Astrocyte of the cerebellum (primary cell): ENCODE measurements at regions not wholly inside any gene's neighbourhood (a gene's known extent, or its start where the extent isn't known, plus 50 kb on each side); places are given as distances from the start of the nearest gene placed in this dataset.

Experiments
- DNase-seq: peaks from one replicate; pipeline ENCODE4 v3.0.0-alpha.2; 2011; ENCODE audit warnings: low read depth
- H3K4me3 ChIP-seq: 2 replicates; pipeline ENCODE4 v1.5.1; 2011; ENCODE audit warnings: mild to moderate bottlenecking, low read depth, low read length, moderate library complexity
- in situ Hi-C: cut with HindIII; loops from 2 replicates; pipeline ENCODE4 v1.10.0; 2017; ENCODE audit warnings: low sequenced_read_pairs
- TF ChIP-seq, protein P1 (sequence below): IDR thresholded peaks from 2 replicates; pipeline ENCODE4 v1.5.1; 2012; ENCODE audit warnings: low read length, low read depth, moderate library complexity, mild to moderate bottlenecking; ENCODE audit errors: missing control alignments

GRCh38 chr12:58529114-58529665 is 391.1 kb downstream of the LRIG3 start:
- H3K4me3 ChIP-seq, result no peak overlapping the region
- TF ChIP-seq, protein P1, sequence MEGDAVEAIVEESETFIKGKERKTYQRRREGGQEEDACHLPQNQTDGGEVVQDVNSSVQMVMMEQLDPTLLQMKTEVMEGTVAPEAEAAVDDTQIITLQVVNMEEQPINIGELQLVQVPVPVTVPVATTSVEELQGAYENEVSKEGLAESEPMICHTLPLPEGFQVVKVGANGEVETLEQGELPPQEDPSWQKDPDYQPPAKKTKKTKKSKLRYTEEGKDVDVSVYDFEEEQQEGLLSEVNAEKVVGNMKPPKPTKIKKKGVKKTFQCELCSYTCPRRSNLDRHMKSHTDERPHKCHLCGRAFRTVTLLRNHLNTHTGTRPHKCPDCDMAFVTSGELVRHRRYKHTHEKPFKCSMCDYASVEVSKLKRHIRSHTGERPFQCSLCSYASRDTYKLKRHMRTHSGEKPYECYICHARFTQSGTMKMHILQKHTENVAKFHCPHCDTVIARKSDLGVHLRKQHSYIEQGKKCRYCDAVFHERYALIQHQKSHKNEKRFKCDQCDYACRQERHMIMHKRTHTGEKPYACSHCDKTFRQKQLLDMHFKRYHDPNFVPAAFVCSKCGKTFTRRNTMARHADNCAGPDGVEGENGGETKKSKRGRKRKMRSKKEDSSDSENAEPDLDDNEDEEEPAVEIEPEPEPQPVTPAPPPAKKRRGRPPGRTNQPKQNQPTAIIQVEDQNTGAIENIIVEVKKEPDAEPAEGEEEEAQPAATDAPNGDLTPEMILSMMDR, result no peak
- DNase-seq, result peak; percentile 28
- in situ Hi-C loops, result loop anchor here (25.0 kb wide), 2 partner anchors 167 to 558 kb away; no protein-coding TSS in a partner anchor

DNA sequence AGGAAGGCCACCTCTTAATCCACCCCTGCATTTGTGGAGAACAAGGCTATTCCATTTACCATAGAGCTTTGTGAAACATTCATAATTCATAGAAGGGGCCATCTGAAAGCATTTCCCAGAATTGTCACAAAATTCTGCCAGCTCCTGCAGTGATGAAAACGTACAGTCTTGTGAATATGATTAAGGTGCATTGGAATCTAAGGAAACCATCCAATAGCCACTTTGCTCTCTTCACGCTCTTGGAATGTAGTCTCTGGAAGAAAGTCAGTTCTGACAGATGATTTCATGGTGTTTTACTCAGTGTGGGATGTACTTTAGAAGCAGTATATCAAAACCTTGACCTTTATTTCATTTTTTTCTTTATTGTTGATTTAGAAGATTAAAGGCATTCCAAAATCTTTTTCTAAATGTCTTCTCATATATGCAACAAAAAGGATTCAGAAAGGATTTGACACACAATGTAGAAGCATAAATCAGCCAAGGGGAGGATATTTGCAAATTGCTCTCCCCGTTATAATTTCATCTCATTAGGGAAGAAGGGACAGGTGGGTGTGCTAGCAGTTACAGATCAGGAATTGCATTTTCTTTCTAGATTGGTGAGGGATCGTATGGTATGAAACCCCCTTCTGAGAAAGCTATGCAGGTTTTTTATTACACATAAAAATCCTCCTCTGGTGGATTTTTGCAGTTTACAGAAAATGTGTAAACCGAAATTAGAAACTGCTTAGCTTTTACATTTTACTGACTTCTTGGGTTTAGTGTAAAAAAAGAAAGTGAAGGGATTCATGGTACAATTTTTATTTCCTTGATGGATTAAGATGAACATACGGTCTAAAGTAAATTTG is 390.2 kb downstream of the LRIG3 start:
- no peak overlapping the region for H3K4me3 ChIP-seq
- in situ Hi-C loops, result loop anchor here (25.0 kb wide), 2 partner anchors 168 to 557 kb away; no protein-coding TSS in a partner anchor
- DNase-seq, result peak; percentile 96
- TF ChIP-seq, protein P1, result no peak

DNA sequence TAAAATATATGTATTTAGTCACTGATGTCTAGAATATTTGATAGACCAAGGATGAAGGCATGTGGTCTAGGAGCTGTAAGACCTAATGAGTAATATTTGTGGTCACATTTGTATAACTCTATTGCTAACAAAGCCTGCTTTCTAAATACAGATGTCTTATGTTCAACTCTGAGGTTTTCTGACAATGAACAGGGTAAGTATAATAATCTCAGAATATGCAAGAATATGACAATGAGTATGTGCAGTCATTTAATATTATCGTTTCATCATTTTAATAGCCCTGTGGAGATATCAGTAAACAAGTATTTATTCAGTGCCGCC is 389.6 kb downstream of the LRIG3 start:
- no peak overlapping the region for H3K4me3 ChIP-seq
- TF ChIP-seq, protein P1, result no peak
- in situ Hi-C loops, result loop anchor here (25.0 kb wide), 2 partner anchors 168 to 557 kb away; no protein-coding TSS in a partner anchor
- DNase-seq, result peak; percentile 59

GRCh38 chr12:58532855-58533608 is 387.3 kb downstream of the LRIG3 start:
- no peak for DNase-seq
- in situ Hi-C loops, result loop anchor here (25.0 kb wide), 2 partner anchors 171 to 554 kb away; no protein-coding TSS in a partner anchor
- no peak overlapping the region for H3K4me3 ChIP-seq
- TF ChIP-seq, protein P1, result no peak

GRCh38 chr12:58533652-58534051 is 386.7 kb downstream of the LRIG3 start:
- in situ Hi-C loops, result loop anchor here (25.0 kb wide), 2 partner anchors 171 to 554 kb away; no protein-coding TSS in a partner anchor
- TF ChIP-seq, protein P1, result no peak
- DNase-seq, result no peak
- H3K4me3 ChIP-seq, result no peak overlapping the region

DNA sequence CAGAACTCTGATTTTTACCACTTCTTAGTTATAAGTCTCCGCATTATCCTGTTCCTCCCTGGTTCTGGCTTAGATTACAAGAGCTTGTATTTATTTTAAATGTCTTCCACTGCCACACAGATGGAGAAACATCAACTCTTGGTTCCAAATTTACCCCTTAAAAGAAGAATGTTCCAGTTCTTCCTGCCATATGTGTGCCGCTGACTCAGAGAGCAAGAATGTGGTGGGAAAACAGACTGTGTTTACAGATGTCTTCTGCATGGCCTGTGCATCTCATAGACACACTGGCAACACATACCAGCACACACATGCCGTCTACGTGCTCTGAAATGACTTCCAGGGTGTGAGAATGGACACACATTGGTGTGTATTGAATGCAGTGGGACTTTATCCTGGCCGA is 383.0 kb downstream of the LRIG3 start:
- TF ChIP-seq, protein P1, result no peak
- H3K4me3 ChIP-seq, result no peak overlapping the region
- no peak for DNase-seq
- in situ Hi-C loops, result loop anchor here (25.0 kb wide), 2 partner anchors 175 to 550 kb away; no protein-coding TSS in a partner anchor
